ENCODE measurements at regions not wholly inside any gene's neighbourhood (a gene's known extent, or its start where the extent isn't known, plus 50 kb on each side); places are given as distances from the start of the nearest gene placed in this dataset.
"Not testable (repeated sequence)": the region's sequence is repeated elsewhere in the genome, so short reads cannot be mapped to it uniquely, and the experiment has no call there.

DNA sequence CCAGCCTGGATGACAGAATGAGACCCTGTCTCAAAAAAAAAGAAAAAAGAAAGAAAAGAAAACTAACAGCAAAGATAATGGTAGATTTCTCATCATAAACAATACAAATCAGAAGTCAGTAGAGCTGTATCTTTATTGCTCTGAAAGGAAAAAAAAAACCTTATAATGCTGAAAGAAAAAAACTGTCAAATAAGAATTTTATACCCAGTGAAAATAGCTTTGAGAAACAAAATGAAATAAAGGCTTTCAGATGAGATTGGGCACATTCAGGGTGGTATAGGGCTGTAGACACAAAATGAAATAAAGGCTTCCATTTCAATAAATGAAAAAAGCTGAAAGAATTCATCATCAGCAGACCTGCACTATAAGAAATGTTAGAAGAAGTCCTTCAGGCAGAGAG lies 105.0 kb upstream of the FOXN3 start:
- DNase-seq, result no peak

DNA sequence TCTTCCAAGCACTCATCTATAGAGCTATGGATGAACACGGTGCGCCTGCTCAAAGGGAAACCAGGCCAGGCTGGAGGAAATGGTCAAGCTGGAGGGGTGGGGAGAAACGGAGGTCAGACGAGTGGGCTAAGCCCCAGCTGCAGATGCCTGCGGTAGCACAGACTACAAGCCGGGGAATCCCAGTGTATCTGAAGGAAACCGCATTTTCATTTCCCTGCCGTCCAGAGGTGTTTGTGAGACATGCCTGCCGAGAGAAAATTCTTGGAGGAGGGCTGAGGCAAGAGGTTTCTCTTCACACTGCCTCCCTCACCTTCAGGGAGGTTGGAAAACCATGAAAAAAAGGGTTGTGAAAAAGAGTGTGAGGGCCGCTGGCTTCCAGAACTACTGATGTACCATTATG lies 102.0 kb upstream of the FOXN3 start:
- DNase-seq, result no peak

DNA sequence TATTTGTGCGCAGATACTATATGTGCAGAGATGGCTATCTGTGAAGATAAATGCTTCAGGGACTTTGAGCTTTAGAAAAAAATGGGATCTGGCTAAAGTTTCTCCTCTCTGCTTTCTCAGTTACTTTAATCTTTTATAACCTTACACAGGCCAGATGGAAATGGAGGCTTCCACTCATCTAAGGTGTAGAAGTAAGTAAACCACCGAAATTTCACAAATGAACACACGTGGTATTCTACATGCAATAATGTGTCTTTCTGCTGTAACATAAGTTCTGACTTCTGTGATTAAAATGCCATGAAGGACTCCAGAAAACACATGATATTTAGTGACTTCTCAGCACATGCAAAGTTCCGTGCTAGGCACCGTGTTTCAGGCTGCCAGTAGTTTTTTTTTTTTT lies 99.1 kb upstream of the FOXN3 start:
- DNase-seq, result no peak

DNA sequence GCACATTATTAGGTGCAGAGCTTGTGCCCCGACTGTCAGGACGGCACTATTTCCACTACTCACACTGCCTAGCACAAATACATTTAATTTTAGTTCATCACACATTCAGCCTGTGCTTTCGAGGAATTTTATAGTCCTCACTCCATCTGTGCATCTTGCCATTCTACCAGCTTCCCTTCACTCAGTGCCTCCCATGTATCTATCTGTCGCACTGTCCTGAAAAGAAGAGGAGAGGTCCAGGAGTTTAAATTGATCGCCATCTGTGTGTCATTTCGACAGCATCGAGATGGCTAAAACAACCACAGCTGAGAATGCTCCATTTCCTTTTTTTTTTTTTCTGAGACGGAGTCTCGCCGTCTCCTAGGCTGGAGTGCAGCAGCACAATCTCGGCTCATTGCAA lies 97.6 kb upstream of the FOXN3 start:
- DNase-seq, result no peak

DNA sequence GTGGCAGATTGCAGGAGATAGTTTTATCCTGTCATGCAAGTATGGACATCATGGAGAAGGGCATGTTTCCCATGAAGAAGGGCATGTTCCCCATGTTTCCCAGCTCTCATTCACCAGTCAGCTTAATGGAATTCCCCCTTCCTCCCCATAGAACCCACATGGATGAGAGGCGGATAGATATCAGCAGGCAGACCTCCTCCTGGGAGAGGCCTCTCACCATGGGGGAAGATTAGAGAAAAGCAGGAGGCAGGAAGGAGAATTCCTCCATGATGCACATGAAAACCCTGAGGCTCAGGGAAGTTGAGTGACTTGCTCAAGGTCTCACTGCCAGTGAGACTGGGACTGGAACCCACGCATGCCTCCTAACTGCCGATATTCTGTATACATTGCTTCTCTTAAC lies 92.9 kb upstream of the FOXN3 start:
- DNase-seq, result no peak

DNA sequence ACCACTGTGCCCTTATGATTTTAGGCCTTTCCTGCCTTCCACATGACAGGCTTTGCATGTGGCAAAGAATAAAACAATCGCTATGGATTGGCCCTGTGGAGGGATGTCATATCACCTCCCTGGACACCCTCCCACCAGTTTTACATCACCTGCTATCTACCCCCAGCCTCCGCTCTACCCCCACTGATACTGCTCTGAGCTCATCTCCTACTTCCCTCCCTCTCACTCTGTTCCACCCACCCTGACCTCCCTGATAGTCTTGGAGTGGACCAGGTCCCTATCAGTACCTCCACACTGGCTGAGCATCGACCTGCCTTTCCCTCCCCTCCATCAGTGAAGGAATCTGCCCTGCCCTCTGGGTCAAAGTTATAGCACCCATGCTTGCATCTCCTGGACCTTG lies 91.8 kb upstream of the FOXN3 start:
- DNase-seq, result no peak

DNA sequence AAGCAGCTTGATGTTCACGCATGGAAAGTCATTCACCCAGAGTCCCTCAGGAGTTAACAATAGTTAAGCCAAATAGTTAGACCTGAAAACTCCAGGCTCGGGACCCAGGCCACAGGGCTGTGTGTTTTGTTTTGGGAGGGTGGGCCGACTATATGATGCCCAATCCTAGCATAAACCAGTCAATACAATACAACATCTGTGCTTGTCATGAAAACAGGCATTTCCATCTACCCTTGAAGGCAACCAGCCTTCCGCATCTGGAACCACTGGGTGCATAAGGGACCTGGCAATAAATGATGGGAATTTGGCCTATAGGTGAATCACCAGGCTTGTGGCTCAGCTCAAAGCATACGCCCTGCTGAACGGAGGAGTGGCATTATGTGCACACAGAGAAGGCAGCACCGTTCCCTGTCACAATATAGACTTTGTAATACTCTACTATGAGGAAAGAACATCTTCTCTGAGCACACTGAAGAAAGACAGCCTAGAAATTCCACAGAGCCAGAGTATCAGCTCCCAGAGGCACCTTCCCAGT lies 91.0 kb upstream of the FOXN3 start:
- no peak for DNase-seq

DNA sequence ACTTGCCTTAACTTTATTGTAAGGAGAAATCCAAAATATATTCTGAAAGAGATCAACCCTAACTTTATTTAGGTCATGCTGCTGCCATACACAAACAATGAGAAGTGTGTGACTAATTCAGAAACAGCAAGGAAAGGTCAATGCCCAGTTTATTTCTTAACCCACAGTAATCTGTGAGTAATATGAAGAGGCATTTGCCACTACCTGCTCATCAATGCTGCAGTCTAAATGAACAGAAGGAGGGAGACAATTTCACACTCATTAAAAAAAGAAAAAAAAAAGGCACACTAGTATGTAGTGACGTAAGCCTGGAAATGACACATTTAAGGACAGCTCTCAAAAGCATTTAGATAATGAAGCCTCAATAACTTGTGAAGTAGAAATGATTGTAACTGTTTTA lies 90.5 kb upstream of the FOXN3 start:
- no peak for DNase-seq

DNA sequence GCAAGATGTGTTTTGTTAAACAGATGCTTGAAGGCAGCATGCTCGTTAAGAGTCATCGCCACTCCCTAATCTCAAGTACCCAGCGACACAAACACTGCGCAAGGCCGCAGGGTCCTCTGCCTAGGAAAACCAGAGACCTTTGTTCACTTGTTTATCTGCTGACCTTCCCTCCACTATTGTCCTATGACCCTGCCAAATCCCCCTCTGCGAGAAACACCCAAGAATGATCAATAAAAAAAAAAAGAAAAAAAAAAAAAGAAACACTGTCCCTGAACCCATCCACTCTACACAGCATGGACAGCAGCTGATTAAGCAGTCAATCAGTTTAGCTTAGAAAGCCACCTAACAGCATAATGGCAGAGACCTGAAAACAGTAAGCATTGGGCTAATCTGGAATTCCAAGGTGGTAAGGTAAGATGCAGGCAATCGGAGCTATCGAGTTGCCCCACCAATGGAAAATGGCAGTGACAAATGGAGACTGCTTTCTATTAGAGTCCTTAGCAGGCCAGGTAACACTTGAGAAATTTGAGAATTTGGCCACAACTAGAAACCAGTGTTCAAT lies 89.9 kb upstream of the FOXN3 start:
- DNase-seq, result not testable (repeated sequence)

DNA sequence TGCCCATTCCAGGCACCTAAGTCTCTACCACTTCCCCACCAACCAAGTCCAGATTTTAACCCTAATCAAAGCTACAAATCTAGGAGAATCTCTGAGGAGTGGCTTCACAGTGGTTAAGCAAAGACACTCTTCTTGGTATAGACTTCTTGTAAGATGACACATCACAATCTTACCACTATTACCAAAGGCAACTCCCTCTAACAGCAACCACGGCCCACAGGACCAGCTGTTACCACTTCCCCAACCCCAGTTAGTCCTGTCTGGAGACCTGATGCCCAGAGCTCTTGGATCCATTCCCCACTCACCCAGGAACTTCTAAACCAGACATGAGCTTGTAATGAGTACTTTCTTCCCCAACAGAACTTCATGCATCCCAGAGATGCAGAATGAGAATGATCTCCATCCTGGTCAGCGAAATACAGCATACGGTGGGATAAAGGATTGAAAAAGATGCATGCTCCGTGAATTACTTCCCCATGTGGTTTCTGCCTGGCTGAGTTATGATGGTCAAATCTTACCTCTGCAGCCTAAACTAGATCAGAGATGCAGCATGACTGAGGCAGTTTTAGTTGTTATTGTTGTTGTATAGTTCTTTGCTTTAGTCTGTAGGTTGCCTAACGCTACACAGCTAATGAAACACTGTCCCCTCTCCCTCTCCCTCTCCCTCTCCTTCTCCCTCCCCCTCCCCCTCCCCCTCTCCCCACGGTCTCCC lies 87.7 kb upstream of the FOXN3 start:
- no peak for DNase-seq

DNA sequence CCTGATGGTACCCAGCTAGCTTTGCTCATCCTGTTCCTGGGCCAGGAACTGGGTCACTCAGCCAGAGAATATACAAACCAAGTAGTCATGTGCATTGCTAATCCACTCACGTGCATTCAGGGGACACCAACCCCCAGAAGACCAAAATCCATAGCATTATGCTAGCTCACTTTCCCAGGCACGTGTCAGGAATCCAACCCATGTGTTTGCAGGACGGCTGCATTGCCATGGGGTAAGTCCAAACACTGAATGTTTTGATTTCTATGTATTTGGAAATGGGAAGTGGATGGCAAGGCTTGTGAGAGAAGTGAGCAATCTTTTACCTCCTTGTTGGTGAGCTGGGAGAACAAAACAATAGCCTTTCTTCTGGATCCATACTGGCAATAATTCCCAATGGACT lies 87.1 kb upstream of the FOXN3 start:
- no peak for DNase-seq

DNA sequence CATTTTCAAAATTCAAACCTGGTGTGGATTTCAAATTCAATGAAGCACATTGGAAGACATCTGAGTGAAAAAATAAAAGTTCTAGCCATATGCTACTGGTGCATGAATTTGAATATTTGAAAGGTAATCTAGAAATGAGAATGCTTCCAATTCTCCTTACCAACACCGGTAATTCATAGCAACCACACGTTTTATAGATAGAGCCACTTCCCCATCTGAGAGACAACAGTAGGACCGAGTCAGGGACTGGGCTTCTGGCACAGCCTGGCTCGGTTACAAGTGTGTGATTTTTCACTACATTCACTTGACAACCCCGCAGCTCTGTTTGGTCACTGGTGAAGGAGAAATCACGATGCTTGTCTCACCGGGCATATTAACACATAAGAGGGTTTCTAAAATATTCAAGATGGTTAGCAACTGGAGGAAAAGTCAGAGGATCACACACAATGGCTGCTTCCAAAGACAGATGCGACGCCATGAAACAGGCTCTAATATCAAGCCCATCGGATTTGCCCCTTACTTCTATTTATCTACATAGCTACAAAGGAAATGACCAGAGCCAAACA lies 86.5 kb upstream of the FOXN3 start:
- no peak for DNase-seq

DNA sequence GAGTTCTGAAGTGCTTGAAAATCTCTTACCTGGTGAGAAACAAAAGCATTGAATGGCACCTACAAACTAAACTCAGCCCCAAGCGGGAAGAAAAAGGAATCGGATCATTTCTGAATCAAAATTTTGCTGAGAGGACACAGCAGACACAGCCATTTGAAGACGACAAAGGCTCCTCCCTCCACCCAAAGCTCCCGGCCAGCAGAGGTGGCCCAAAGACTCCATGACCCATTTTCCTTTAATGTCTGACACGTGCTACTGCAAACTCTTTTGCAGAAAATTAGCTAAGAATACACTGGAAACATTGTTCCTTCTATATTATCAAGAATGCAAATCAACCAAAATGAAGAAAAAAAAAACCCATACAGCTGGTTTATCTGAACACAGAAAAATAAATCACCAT lies 85.9 kb upstream of the FOXN3 start:
- DNase-seq, result no peak

DNA sequence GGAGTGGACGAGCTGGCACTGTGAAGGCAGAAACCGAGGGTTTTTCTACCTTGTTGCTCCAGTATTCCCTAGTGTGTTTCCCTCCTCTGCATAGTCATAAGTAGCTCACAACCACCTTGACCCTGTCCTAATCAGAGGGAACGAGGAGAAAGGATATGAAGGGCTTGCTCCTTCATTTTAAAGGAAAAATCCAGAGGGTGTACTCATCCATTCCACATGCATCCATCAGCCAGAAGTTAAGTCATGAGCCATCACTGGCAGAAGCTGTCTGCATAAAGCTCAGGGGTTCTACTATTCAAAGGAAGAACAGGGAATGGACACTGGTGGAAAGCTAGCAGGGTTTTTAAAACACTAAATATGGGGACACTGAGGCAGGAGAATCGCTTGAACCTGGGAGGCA lies 84.3 kb upstream of the FOXN3 start:
- DNase-seq, result no peak

DNA sequence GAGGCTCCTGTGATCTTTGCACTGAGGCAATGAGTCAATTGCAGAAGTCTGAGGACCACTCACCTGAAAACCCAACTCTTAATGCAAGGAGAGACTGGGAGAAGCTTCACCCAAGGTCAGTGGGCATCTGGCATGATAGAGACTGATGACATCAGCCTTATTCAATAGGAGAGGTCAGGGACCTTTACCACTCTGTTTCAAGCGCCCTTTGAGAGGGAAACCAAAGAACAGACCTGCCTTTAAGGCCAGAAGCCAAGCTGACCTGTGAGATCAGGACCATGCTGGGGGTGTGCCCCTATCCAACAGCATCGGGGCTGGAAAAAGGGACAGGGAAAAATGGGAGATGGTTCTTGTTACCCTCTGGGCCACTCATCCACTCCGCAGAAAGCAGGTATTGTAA lies 83.3 kb upstream of the FOXN3 start:
- DNase-seq, result no peak

DNA sequence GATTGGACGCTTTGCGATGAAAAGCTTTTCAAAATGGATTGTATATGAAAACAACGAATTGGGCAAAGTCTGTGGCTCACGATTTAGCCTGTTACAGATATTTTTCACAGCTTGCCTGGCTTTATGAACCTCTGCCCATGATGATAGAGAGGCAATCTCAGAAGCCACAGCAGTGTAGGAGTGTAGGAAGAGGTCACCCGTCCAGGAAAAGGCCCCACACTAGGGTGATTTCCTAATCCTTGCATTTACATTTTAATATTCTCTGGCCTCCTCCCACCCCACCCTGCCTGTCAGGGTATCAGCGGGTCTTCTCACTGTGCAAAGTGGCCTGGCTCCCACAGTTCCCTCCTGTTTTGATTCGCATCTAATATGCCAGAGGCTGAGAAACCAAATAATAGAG lies 81.8 kb upstream of the FOXN3 start:
- no peak for DNase-seq

DNA sequence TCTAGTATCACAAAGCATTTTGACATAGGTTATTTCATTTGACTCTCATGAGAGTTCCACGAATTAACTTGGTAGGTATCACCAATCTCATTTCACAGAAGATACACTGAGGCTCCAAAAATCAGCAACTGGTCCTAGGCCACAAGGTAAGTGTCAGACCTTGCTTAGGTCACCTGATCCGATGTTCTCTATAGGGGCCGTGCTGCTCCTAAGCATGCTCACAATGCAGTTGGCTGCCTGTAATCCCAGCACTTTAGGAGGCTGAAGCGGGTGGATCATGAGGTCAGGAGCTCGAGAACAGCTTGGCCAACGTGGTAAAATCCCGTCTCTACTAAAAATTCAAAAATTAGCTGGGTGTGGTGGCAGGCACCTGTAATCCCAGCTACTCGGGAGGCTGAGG lies 78.7 kb upstream of the FOXN3 start:
- no peak for DNase-seq

DNA sequence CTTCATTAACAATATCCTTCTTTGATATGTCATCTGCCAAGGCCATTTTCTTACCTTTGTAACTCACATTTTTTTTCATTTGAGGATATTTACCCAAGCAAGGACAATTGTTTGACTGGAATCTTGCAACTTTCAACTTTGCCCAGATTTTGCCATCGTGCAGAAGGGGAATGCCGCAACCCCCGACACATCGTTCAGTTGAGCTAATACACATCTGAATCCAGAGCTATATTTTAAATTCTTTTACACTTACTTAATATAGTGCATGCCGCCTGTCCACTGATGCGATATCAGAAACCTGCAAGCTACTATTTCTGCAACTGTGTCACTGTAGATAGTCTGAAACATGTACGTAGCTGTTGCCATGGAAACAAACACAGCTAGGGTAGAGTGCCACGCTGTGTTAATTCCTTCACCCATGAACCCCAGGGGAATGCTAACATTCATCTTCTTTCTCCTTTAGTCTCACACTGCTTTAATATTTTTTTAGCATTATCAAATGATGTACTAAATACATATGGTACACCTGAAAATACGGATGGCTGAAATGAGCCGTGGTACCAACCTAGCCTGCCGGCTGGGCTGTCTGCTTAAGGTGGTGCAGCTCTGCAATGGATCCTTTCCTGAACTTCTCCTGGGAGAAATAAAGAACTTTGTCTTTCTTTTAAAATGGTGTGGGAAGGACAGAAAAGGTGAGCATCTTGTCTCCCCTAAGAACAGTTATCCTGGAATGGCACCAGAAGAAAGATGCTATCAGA lies 77.0 kb upstream of the FOXN3 start:
- DNase-seq, result no peak

DNA sequence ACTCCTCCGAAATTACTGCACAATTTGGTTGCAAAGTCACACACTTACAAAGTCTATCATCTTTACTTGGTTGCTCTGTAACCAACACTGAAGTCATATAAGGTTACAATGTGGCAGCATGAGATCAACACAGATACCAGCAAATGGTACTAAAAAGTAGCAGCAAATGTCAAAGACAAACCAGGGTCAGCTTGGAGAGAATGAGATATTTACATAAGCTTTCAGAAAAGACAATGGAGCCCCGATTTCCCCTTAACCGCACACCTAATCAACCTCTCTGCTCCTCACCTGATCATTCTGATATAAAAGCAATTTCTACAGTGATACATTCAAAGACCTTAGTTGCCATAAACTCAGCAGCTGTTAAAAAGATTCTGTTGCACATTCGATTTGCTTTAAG lies 76.4 kb upstream of the FOXN3 start:
- no peak for DNase-seq

DNA sequence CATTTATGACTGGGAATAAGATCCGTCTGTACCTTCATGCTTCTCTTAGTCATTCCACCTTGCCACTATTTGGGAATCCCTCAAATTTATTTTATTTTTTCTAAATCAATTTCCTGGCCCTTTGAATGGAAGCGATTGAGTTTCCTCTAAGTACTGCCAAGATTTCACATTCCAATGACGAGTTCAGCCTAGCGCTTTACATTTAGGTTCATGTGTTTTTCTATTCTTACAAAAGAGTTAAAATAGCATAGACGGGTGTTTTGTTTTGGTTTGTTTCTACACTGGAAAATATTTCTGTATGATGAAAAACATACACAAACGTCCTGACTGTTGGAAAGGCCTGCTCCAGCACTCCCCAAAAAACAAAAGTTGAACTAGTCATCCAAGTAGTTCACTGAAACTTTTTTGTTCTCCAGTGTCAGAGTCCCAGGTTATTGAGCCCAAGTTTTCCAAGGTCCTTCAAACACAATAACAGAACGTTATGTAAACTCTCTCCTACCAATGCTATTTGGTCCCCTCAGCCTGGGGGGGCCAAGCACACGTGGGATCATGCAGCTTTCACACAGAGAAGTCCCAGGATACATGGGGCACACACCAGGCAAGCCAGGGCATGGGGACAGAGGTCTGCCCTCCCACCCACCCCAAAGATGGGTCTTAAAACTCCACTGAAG lies 74.8 kb upstream of the FOXN3 start:
- no peak for DNase-seq

DNA sequence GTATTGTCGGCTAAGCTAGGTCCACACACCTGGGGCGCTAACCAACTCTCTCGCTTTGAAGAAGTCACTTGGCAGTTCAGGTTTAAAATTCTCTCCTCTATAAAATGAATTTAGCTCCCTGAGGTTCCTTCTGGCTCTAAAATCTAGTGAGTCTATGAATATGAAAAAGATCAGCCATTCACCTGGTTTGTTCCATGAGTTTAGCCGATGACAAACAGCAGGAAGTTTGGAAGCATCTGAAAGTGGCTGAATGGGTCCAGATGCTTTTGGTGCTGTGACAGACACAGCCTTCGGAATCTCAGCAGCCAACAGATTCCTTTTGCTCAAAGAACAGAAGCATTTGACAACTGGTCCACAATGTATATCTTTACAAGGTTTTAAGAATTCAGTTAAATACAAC lies 73.4 kb upstream of the FOXN3 start:
- no peak for DNase-seq

DNA sequence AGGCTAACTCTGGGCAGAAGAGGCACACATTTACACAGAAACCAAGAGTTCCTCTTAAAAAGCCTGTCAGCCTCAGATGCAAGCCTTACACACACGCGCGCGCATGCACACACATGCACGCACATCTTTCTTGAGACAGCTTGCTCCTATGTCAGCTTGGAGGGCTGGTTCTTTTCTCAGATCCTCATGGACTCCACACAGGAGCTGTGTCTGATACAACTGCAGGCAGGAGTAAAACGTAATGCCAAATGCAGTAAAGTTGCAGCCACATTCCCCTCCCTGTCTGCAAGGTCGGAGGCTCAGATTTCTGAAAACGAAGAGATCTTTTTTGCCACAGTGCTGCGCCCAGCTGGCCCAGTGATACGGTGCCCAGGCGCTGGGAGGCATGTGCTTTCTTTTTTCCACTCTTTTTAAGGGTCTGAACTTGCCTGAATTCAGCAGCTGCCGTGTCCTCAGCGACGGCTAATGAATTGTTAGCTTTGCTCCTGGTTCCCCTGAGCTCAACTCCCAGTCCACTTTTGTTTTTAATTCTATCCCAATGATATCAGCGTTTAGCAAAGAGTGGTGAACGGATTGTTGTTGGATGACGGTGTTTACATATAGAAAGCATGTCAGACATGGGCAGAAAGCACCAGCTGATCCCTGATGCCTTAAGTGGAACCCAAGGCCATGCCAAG lies 72.9 kb upstream of the FOXN3 start:
- no peak for DNase-seq

DNA sequence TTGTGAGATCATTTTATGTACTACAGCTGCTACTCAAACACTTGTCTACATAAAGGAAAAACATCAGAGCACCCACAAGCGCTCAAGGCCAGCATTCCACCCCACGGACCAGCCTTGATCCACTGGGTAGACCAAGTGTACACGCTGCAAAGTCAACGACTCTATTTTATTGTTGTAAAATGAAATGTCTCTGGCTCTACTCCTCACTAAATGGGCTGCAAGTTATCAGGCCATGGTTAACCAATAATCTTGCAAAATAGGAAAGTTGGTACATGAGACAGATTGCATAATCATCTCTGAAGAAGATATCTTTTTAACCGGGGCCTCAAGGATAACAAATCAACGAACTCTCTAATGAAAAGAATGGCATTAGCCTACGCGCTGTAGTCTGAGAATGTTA lies 69.9 kb upstream of the FOXN3 start:
- DNase-seq, result no peak

All from activated CD4-positive, alpha-beta T cell treated with anti-CD3 and anti-CD28 coated beads for 1 hour (primary cell).